KOPT-K1 (cell line): ENCODE measurements at regions not wholly inside any gene's neighbourhood (a gene's known extent, or its start where the extent isn't known, plus 50 kb on each side); places are given as distances from the start of the nearest gene placed in this dataset.
"Not testable (repeated sequence)": the region's sequence is repeated elsewhere in the genome, so short reads cannot be mapped to it uniquely, and the experiment has no call there.

Experiments used
- H3K27ac ChIP-seq: fragments of 200-600 bp; sonication (generic); 2 replicates; pipeline ENCODE4 v1.5.1; 2016; ENCODE audit warnings: antibody characterized with exemption, mild to moderate bottlenecking, low read depth, low read length; ENCODE audit not compliant: poor library complexity, severe bottlenecking
- H3K36me3 ChIP-seq: fragments of 200-600 bp; sonication (generic); 2 replicates; pipeline ENCODE4 v1.5.1; 2017; ENCODE audit warnings: antibody characterized with exemption, mild to moderate bottlenecking, low read length, moderate library complexity; ENCODE audit not compliant: insufficient read depth
- H3K9me3 ChIP-seq: fragments of 200-600 bp; sonication (generic); 2 replicates; pipeline ENCODE4 v1.5.1; 2017; ENCODE audit warnings: antibody characterized with exemption, low read length, mild to moderate bottlenecking; ENCODE audit not compliant: insufficient read depth, poor library complexity, severe bottlenecking

DNA sequence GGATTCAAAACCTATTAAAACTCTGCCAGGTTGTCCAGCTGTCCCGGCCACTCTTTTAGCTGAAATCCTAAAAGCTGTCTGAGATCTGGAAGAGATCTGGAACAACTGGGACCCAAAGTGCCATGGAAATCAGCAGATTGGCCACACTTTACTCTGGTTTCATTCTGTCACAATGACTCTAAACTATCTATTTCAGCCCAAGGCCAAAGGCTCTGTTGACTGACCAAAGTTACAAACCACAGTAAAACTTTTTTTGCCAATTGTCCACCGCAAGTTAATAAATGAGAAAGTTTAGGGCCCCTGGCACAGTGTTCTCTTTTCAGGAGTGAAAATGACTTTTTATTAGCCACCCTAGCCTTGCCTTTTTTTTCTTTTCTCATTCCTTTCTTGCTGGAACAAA lies 113.4 kb upstream of the CPM start:
- Histone ChIP-seq H3K9me3 (no peaks in the 10 kb centered on the region), H3K36me3 (no peaks in the 10 kb centered on the region), H3K27ac (no peak overlapping the region)

GRCh38 chr12:69046920-69047319 lies 113.9 kb upstream of the CPM start:
- Histone ChIP-seq H3K9me3 (no peaks in the 10 kb centered on the region), H3K27ac (no peak overlapping the region)

GRCh38 chr12:69047990-69048389 lies 115.0 kb upstream of the CPM start:
- no peaks in the 10 kb centered on the region for H3K9me3 ChIP-seq
- no peaks in the 10 kb centered on the region for H3K36me3 ChIP-seq
- no peak overlapping the region for H3K27ac ChIP-seq

More at GRCh38 chr12:69046920-69047319, 113.9 kb upstream of the CPM start:
- H3K36me3 ChIP-seq = no peaks in the 10 kb centered on the region

DNA sequence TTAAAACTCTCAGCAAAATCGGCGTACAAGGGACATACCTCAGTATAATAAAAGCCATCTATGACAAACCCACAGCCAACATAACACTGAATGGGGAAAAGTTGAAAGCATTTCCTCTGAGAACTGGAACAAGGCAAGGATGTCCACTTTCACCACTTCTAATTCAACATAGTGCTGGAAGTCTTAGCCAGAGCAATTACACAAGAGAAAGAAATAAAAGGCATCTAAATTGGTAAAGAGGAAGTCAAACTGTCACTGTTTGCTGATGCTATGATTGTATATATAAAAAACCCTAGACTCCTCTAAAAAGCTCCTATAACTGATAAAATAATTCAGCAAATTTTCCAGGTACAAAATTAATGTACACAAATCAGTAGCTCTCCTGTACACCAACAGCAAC lies 116.9 kb upstream of the CPM start:
- H3K36me3 ChIP-seq, H3K27ac ChIP-seq, H3K9me3 ChIP-seq: not testable (repeated sequence)

GRCh38 chr12:69052613-69053408 lies 119.8 kb upstream of the CPM start:
- Histone ChIP-seq H3K9me3 (no peaks in the 10 kb centered on the region), H3K36me3 (no peaks in the 10 kb centered on the region), H3K27ac (no peak overlapping the region)

DNA sequence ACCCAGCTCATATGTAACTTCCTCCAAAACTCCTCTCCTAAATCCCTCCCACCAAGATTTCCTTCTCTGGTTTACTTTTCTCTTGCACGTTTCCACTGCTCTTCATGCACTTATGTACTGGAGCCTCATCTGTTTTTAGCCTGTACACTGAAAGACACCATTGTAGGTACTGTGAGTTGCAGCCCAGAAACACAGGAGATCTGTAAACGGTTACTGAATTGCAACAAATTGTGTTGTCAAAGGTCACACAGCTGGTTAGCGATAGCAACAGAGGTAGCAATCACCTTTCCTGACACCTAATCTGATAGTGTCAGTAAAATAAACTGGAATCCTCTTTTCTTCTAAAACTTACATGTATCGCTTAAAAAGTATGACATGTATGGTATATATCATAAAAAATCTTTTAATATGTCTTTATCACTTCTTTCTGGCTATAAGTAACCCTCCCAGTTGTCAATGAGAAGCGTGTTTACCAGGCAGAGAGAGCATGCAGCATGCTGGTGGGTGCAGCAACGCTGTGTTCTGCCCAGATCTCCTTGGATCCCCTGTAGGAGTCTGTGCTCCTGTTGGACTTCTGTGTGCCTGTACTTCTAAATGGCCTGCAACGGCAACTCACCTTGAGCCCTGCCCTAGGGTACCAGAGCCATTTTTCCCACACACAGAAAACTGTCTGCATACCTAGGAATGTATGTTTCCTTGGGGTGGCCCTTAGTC lies 121.5 kb upstream of the CPM start:
- H3K36me3 ChIP-seq = no peaks in the 10 kb centered on the region
- H3K9me3 ChIP-seq = no peaks in the 10 kb centered on the region
- no peak overlapping the region for H3K27ac ChIP-seq

DNA sequence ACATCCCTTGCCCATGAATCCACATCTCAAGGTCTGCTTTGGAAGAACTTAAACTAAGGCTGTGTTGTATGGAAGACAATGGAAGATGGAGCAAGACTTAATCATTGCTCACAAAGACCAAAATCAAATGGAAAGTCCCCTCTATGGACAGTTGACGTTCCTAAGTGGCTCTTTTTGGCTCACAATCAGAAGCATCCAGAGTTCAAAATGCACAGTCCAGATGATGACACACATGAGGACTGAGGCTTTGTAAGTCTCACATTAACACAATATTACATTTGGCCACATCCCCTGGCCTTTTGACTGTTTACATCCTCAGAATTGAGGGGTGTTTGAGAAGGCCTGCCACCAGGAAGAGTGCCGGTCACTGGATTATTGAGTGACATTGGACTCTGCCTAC lies 122.3 kb upstream of the CPM start:
- no peaks in the 10 kb centered on the region for H3K9me3 ChIP-seq
- no peak overlapping the region for H3K27ac ChIP-seq

DNA sequence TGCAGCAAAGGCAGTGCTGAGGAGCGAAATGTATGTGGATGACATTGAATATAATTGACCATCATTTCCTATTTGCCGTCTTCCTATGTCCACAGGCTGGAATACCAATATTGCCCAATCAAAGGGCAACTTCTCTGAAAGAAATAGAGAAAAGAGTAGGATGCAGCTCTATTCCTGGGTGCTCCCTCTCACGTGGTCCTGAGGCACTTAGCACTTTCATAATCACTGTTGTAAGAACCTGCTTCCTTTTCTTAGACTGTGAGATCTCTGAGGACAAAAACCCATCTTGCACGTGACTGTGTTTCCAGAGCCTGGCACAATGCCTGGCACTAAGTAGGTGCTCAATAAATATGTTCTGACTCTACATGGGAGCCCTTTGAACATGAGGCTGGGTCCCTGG lies 122.7 kb upstream of the CPM start:
- Histone ChIP-seq H3K9me3 (no peaks in the 10 kb centered on the region), H3K36me3 (no peaks in the 10 kb centered on the region), H3K27ac (no peak overlapping the region)

More for the DNA sequence above, 122.3 kb upstream of the CPM start:
- no peaks in the 10 kb centered on the region for H3K36me3 ChIP-seq

DNA sequence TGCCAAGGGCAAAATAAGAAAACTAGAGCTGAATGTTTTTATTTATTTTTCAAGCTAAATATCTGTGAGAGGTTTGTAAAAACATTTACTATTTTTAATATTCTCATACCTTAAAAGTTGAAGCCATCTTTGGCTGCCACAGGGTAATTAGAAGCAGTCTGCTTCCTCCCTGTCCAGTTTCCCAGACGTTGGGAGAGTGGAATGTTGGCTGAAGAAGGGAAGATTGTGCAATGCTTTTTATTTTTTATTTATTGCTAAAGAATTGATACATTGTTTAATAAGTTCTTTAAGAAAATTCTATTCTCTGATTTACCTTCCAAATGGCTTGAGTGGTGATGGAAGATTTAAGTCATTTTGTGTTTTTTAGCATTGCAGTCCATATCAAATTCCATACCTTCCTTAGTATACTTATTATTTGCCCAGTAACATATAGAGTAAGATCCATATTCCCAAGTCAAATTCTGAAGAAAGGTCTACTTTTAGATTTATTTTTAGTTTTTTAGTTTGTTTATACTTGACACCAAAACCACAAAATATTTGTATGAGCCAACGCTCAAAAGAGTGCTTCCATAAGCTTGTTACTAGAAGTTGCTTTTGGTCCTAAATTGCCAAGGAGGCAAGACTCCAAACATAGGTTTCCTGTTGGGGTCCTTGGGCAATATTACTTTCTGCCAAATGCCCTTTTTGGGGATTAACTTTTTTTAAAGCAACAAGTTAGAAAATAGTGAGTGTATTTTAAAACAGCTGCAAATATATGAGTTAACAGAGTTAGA lies 124.0 kb upstream of the CPM start:
- no peaks in the 10 kb centered on the region for H3K36me3 ChIP-seq
- H3K27ac ChIP-seq = no peak overlapping the region
- no peaks in the 10 kb centered on the region for H3K9me3 ChIP-seq

DNA sequence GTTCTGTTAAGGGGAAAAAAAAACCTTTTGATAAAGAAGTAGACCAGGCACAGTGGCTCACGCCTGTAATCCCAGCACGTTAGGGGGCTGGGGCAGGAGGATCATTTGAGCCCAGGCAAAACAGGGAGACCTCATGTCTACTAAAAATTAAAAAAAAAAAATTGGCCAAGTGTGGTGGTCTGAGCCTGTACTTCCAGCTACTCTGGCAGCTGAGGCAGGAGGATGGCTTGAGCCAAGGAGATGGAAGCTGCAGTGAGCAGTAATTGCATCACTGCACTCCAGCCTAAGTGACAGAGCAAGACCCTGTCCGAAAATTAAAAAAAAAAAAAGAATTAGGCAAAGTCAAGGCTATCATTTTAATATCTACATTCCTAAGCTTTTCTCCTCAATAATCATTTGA lies 124.8 kb upstream of the CPM start:
- H3K27ac ChIP-seq = no peak overlapping the region
- no peaks in the 10 kb centered on the region for H3K36me3 ChIP-seq
- H3K9me3 ChIP-seq = no peaks in the 10 kb centered on the region

- Histone ChIP-seq H3K27ac (no peak overlapping the region), H3K36me3 (no peaks in the 10 kb centered on the region), H3K9me3 (no peaks in the 10 kb centered on the region)
These were observed 126.8 kb upstream of the CPM start for GRCh38 chr12:69059465-69060457.

DNA sequence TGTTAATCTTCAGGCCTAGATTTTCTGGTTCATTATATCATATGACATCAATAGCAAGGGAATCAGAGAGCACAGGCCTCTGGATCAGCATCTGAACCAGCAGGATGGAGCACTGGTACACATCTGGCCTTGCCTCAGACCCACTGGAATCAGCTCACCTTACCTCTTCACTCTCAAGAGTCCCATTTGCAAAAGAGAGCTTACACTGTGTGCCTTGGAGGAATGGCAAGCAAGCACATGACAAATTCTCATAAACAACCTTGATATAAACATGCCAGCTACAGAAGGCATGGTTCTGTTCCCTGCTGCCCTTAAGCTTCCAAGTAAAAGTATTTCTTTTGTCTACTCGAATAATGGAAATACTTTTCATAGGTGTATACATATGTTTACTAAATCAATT lies 128.6 kb upstream of the CPM start:
- no peaks in the 10 kb centered on the region for H3K36me3 ChIP-seq
- H3K27ac ChIP-seq = no peak overlapping the region
- H3K9me3 ChIP-seq = no peaks in the 10 kb centered on the region

DNA sequence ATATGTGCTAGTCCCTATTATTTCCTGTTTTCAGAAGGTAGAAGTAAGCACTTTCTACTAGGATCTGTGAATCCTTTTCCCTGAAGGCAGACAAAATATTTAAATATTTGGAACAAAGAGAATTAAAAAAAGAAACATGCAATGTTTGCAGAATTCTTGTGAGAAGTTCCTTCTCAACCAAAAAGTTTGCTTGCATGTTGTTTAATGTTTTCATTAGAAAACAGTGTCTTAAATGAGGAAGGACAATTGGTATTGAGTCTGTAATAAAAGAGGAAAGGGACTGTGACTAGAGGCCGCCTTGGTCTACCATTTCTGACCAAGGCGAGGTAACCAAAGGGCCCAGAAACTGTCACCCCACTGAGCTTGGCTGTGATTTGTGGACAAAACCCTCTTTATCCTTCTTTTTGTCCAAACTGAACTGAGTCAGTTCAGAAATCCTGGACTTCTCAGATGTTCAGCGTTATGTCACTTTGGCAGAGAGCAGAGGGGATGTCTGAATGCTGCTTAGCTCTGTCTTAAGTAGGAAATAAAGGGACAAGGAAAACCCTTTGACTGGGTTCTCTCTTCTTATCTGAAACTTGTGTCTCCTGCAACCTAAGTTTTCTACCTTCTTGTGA lies 129.8 kb upstream of the CPM start:
- H3K9me3 ChIP-seq = no peaks in the 10 kb centered on the region

More for the DNA sequence above, 129.8 kb upstream of the CPM start:
- H3K36me3 ChIP-seq = no peaks in the 10 kb centered on the region
- no peak overlapping the region for H3K27ac ChIP-seq
